Common myeloid progenitor, CD34-positive (primary cell): ENCODE measurements at regions not wholly inside any gene's neighbourhood (a gene's known extent, or its start where the extent isn't known, plus 50 kb on each side); places are given as distances from the start of the nearest gene placed in this dataset.
"Not testable (repeated sequence)": the region's sequence is repeated elsewhere in the genome, so short reads cannot be mapped to it uniquely, and the experiment has no call there.

ENCODE experiments used
- CTCF ChIA-PET: fragments of 350-600 bp; sonication (Branson Sonifier 250); formaldehyde crosslinking; loops from one replicate; lab custom pipeline; 2021; ENCODE audit warnings: antibody characterized with exemption; lab: Charles Lee
- POLR2A ChIA-PET: fragments of 350-600 bp; sonication (Branson Sonifier 250); formaldehyde crosslinking; loops from one replicate; lab custom pipeline; 2021; ENCODE audit warnings: antibody characterized with exemption; lab: Charles Lee
- DNase-seq, 3 donors: peaks; one replicate each; pipeline versions ENCODE4 v3.0.0 to v3.0.0-alpha.2; 2013
- H3K27ac ChIP-seq, 2 experiments: 1 replicate in 1 of 2; 2 replicates in 1 of 2; pipeline ENCODE4 v1.7.0; 2013; ENCODE audit warnings: inconsistent platforms in 2 of 2, low read length in 2 of 2, mild to moderate bottlenecking in 2 of 2, low read depth in 1 of 2, moderate library complexity in 1 of 2; ENCODE audit not compliant: severe bottlenecking in 2 of 2, insufficient read depth in 1 of 2, poor library complexity in 1 of 2
- H3K27me3 ChIP-seq, 5 experiments: replicated peaks in 2 of 5; 1 replicate in 3 of 5; 2 replicates in 2 of 5; pipeline versions ENCODE4 v1.6.1 to v1.7.0; 2013; ENCODE audit warnings: low read length in 4 of 5, mild to moderate bottlenecking in 2 of 5, moderate library complexity in 2 of 5, inconsistent platforms in 1 of 5; ENCODE audit not compliant: insufficient read depth in 5 of 5, control insufficient read depth in 4 of 5
- H3K36me3 ChIP-seq, 4 experiments: 1 replicate in 2 of 4; 2 replicates in 2 of 4; pipeline versions ENCODE4 v1.6.1 to v1.7.0; 2013; ENCODE audit warnings: low read length in 3 of 4, control low read depth in 1 of 4, mild to moderate bottlenecking in 1 of 4; ENCODE audit not compliant: control insufficient read depth in 4 of 4, insufficient read depth in 4 of 4
- H3K4me1 ChIP-seq, 4 experiments: 1 replicate in 3 of 4; 2 replicates in 1 of 4; pipeline versions ENCODE4 v1.6.1 to v1.7.1; 2013; ENCODE audit warnings: low read length in 3 of 4, mild to moderate bottlenecking in 3 of 4, control low read depth in 1 of 4, inconsistent platforms in 1 of 4, moderate library complexity in 1 of 4; ENCODE audit not compliant: control insufficient read depth in 4 of 4, insufficient read depth in 4 of 4; ENCODE audit errors: control extremely low read depth in 1 of 4
- H3K4me3 ChIP-seq, 7 experiments: 1 replicate in 4 of 7; 2 replicates in 3 of 7; pipeline versions ENCODE4 v1.5.1 to v1.7.0; 2013; ENCODE audit warnings: mild to moderate bottlenecking in 7 of 7, low read length in 6 of 7, moderate library complexity in 6 of 7, inconsistent platforms in 2 of 7, low read depth in 2 of 7, control low read depth in 1 of 7; ENCODE audit not compliant: insufficient read depth in 4 of 7, control insufficient read depth in 1 of 7; ENCODE audit errors: extremely low read depth in 1 of 7
- H3K9me3 ChIP-seq, 5 experiments: 1 replicate in 4 of 5; 2 replicates in 1 of 5; pipeline versions ENCODE4 v1.6.1 to v1.7.1; 2013; ENCODE audit warnings: low read length in 4 of 5, mild to moderate bottlenecking in 2 of 5, inconsistent platforms in 1 of 5, low read depth in 1 of 5, moderate library complexity in 1 of 5; ENCODE audit not compliant: control insufficient read depth in 4 of 5, insufficient read depth in 2 of 5; ENCODE audit errors: control extremely low read depth in 1 of 5
- WGBS: methylation state at CpG from one replicate; pipeline ENCODE4 v1.1.5; 2013; ENCODE audit not compliant: insufficient coverage; 5-methylcytosine and 5-hydroxymethylcytosine counted together

DNA sequence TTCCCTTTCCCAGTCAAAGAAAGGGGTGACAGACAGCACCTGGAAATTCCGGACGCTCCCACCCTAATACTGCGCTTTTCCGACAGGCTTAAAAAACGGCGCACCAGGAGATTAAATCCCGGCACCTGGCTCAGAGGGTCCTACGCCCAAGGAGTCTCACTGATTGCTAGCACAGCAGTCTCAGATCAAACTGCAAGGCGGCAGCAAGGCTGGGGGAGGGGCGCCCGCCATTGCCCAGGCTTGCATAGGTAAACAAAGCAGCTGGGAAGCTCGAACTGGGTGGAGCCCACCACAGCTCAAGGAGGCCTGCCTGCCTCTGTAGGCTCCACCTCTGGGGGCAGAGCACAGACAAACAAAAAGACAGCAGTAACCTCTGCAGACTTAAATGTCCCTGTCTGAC is 585.7 kb downstream of the TBC1D32 start:
- H3K4me3 ChIP-seq, H3K4me1 ChIP-seq, CTCF ChIA-PET, H3K27me3 ChIP-seq, H3K36me3 ChIP-seq, H3K27ac ChIP-seq, H3K9me3 ChIP-seq, POLR2A ChIA-PET, DNase-seq: not testable (repeated sequence)
- 87% methylated on average over 8 of the region's 12 CpGs for WGBS

DNA sequence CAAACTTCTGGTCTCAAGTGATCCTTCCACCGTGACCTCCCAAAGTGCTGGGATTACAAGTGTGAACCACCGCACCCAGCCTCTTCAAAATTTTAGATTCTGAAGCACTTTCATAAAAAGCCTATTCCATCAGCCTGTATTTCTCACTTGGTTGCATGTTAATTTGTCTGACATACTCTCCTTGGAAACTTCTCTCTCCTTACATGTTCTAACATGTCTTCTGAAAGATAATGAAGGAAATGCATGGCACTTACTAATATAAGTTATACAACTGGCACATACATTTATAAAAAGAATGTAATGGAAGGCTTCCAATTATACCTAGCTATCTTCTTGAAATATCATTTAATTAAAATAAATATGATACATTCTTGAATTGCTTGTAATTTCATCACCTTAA is 597.5 kb downstream of the TBC1D32 start:
- no peak overlapping the region for H3K27ac ChIP-seq
- no peak overlapping the region for H3K4me3 ChIP-seq
- no peaks in the 10 kb centered on the region for H3K4me1 ChIP-seq
- DNase-seq, result no peak
- ChIA-PET CTCF (no interaction called here), POLR2A (no interaction called here)
- WGBS, result no CpG with 5 or more reads among the region's 2 CpGs
- no peaks in the 10 kb centered on the region for H3K36me3 ChIP-seq
- H3K9me3 ChIP-seq, result no peaks in the 10 kb centered on the region
- no peaks in the 10 kb centered on the region for H3K27me3 ChIP-seq

DNA sequence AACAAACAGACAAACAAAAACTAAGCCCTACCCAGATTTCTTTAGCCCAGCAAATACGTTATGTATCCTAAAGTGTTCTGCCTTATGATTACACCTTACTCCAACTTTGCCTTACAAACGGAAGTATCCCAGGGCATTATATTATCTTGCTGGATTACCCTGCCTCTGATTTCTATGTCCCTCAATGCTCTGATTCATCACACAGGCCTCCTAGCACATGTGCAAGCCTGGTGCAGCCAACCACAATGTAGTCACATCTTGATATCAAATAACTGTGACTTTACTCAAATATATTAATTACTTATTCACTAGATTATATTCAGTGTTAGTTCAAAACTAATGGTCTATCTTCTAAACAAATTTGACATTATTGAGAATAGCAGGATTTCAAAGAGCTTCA is 598.6 kb downstream of the TBC1D32 start:
- Histone ChIP-seq H3K4me3 (no peak overlapping the region), H3K27ac (no peak overlapping the region), H3K27me3 (no peaks in the 10 kb centered on the region), H3K36me3 (no peaks in the 10 kb centered on the region), H3K9me3 (peaks cover 0 to 1% (median 0%) of the 10 kb centered on the region in 5 experiments), H3K4me1 (no peaks in the 10 kb centered on the region)
- whole genome bisulfite sequencing, result 92% methylated on average over 2 of the region's 2 CpGs
- no peak for DNase-seq
- ChIA-PET CTCF (no interaction called here), POLR2A (no interaction called here)

DNA sequence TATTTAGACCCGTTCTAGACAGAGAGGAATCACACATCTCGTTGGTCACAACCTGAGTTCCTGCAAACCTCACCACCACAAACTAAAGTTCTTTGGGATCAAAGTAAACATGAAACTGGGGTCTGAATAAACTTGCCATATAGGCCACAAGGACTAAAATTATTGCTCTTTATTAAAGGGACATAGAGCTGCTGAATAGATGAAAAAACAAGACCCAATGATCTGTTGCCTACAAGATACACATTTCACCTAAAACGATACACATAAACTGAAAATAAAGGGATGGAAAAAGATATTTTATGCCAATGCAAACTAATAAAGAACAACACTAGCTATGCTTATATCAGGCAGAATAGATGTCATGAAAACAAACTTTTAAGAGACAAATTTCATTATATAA is 623.0 kb downstream of the TBC1D32 start:
- Histone ChIP-seq H3K4me1 (no peaks in the 10 kb centered on the region), H3K27me3 (no peaks in the 10 kb centered on the region), H3K36me3 (no peaks in the 10 kb centered on the region), H3K27ac (no peak overlapping the region), H3K4me3 (no peak overlapping the region), H3K9me3 (peaks cover 0 to 13% (median 2%) of the 10 kb centered on the region in 5 experiments)
- CTCF ChIA-PET, result no interaction called here
- 93% methylated on average over 2 of the region's 3 CpGs for WGBS
- no peak for DNase-seq
- POLR2A ChIA-PET, result no interaction called here

DNA sequence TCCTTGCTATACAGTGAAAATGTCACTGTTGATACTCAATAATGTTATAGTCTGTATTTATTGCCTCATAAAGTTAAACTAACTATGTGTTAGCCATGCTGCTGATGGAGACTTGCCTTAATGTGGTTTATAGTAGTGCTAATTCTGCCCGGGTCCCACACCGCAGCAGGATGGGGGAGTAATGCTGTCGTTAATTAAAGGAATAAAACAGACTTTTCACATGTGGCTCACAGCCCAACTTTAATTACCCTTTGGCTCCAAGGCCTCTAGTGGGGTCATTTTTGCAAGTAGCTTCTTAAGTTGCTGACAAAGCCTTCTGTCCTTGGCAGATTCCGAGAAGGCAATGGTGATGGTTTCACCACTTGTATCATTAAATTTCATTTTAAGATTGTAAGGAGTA is 634.3 kb downstream of the TBC1D32 start:
- no peak overlapping the region for H3K4me3 ChIP-seq
- WGBS, result no CpG with 5 or more reads among the region's 4 CpGs
- H3K9me3 ChIP-seq, result no peaks in the 10 kb centered on the region
- ChIA-PET CTCF (no interaction called here), POLR2A (no interaction called here)
- no peaks in the 10 kb centered on the region for H3K4me1 ChIP-seq
- no peak overlapping the region for H3K27ac ChIP-seq
- no peaks in the 10 kb centered on the region for H3K27me3 ChIP-seq
- no peaks in the 10 kb centered on the region for H3K36me3 ChIP-seq
- no peak for DNase-seq

DNA sequence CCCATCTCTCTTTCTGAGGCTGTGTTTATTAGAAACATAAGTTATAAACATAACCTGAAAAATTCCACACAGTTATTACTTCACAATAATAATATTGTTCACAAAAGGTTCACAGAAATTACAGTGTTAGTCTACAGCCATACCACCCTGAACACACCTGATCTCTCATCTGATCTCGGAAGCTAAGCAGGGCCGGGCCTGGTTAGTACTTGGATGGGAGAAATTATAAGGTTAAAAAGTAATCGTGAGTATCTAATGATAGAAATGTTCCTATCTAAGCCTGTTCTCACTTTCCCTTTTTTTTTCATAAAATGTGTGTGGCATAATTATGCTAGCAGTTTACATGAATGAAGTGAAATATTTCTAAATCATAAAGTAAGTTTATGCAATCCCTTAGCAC is 647.8 kb downstream of the TBC1D32 start:
- Histone ChIP-seq H3K9me3 (no peaks in the 10 kb centered on the region), H3K4me3 (no peak overlapping the region), H3K4me1 (no peaks in the 10 kb centered on the region), H3K27me3 (no peaks in the 10 kb centered on the region), H3K36me3 (no peaks in the 10 kb centered on the region), H3K27ac (no peak overlapping the region)
- ChIA-PET POLR2A (no interaction called here), CTCF (no interaction called here)
- DNase-seq, result no peak
- no CpG with 5 or more reads among the region's 3 CpGs for WGBS

DNA sequence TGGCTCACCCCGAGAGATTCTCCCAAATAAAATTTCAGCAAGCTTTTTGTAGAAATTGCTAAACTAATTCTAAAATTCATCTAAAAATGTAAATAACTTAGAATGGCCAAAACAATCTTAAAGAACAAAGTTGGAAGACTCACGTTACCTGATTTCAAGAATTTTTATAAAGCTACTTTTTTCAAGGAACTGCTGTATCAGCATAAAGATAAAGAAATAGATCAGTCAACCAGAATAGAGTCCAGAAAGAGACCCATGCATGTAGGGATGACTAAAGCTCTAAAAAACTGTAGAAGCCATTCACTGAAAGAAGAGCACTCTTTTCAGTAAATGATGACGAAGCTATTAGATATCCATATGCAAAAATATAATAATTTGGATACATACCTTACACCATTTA is 652.1 kb downstream of the TBC1D32 start:
- ChIA-PET CTCF (no interaction called here), POLR2A (no interaction called here)
- H3K36me3 ChIP-seq, result no peaks in the 10 kb centered on the region
- H3K4me1 ChIP-seq, result no peaks in the 10 kb centered on the region
- no peak overlapping the region for H3K27ac ChIP-seq
- H3K9me3 ChIP-seq, result no peaks in the 10 kb centered on the region
- WGBS, result no CpG with 5 or more reads among the region's 3 CpGs
- DNase-seq, result no peak
- H3K4me3 ChIP-seq, result no peak overlapping the region
- no peaks in the 10 kb centered on the region for H3K27me3 ChIP-seq
